Colonic mucosa (tissue), 4 donors: ENCODE measurements at regions not wholly inside any gene's neighbourhood (a gene's known extent, or its start where the extent isn't known, plus 50 kb on each side); places are given as distances from the start of the nearest gene placed in this dataset.

Experiments
- DNase-seq: peaks from one replicate; pipeline ENCODE4 v3.0.0-alpha.2; 2020
- H3K27ac ChIP-seq: fragments of 200-600 bp; one replicate; pipeline ENCODE4 v1.8.0; 2021
- H3K27me3 ChIP-seq: fragments of 200-600 bp; one replicate; pipeline ENCODE4 v1.8.0; 2021
- H3K36me3 ChIP-seq: fragments of 200-600 bp; one replicate; pipeline ENCODE4 v1.8.0; 2021
- H3K4me1 ChIP-seq: fragments of 200-600 bp; one replicate; pipeline ENCODE4 v1.8.0; 2021; ENCODE audit warnings: mild to moderate bottlenecking
- H3K4me3 ChIP-seq: fragments of 200-600 bp; one replicate; pipeline ENCODE4 v1.8.0; 2021
- H3K9ac ChIP-seq, 2 donors: one replicate each; pipeline ENCODE4 v1.7.0; 2013; ENCODE audit warnings: control low read depth in 2 of 2, low read depth in 2 of 2, low read length in 2 of 2
- H3K9me3 ChIP-seq: fragments of 200-600 bp; one replicate; pipeline ENCODE4 v1.8.0; 2021
- intact Hi-C: fragments of 100-400 bp; cut with DNase I; formaldehyde crosslinking; loops from one replicate; pipeline ENCODE4 v1.14.1; 2022
- TF ChIP-seq, protein P1 (sequence below): fragments of 200-600 bp; IDR thresholded peaks from one replicate; pipeline ENCODE4 v1.8.0; 2022; ENCODE audit warnings: antibody characterized with exemption, mild to moderate bottlenecking
- donor health status: healthy.
- donor health status: DM: no; HTN: no; CAD: no.
- donor health status: DM: no; HTN: no; CAD: no.

DNA sequence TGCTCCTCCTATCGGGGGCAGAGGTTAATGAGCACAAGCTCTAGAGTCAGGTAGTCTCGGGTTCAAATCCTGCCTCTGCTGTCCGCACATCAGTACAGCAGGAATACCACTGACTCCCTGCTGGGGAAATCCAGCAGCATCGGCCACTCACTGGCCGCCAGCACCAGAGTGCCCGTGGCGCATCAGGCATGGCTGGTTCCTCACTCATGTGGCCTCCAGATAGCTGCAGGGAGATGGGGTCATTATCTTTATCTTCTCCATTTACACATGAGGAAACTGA, 137.6 kb upstream of the COL5A1 start:
- H3K9me3 ChIP-seq = no peaks in the 10 kb centered on the region
- no peaks in the 10 kb centered on the region for H3K4me1 ChIP-seq
- H3K27ac ChIP-seq = no peak overlapping the region
- H3K36me3 ChIP-seq = no peaks in the 10 kb centered on the region
- TF ChIP-seq, protein P1, sequence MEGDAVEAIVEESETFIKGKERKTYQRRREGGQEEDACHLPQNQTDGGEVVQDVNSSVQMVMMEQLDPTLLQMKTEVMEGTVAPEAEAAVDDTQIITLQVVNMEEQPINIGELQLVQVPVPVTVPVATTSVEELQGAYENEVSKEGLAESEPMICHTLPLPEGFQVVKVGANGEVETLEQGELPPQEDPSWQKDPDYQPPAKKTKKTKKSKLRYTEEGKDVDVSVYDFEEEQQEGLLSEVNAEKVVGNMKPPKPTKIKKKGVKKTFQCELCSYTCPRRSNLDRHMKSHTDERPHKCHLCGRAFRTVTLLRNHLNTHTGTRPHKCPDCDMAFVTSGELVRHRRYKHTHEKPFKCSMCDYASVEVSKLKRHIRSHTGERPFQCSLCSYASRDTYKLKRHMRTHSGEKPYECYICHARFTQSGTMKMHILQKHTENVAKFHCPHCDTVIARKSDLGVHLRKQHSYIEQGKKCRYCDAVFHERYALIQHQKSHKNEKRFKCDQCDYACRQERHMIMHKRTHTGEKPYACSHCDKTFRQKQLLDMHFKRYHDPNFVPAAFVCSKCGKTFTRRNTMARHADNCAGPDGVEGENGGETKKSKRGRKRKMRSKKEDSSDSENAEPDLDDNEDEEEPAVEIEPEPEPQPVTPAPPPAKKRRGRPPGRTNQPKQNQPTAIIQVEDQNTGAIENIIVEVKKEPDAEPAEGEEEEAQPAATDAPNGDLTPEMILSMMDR = no peak
- intact Hi-C loops = no loop called here
- H3K9ac ChIP-seq = no peak overlapping the region
- H3K4me3 ChIP-seq = no peak overlapping the region
- no peak for DNase-seq
- H3K27me3 ChIP-seq = peaks cover 3% of the 10 kb centered on the region

DNA sequence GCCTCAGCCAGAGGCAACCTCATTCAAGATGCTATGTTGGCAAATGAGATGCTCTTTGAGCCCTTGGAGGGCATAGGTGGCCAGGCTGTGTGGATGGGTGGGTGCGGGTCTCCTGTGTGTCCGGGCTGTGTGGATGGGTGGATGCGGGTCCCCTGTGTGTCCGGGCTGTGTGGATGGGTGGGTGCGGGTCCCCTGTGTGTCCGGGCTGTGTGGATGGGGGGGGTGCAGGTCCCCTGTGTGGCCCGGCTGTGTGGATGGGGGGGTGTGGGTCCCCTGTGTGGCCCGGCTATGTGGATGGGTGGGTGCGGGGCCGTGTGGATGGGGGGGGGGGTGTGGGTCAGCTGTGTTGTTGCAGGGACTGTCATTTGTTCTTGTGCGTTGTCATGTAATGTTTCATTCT, 136.6 kb upstream of the COL5A1 start:
- Histone ChIP-seq H3K27ac (no peak overlapping the region), H3K27me3 (peaks cover 3% of the 10 kb centered on the region), H3K9me3 (no peaks in the 10 kb centered on the region), H3K4me1 (no peaks in the 10 kb centered on the region), H3K4me3 (no peak overlapping the region), H3K36me3 (no peaks in the 10 kb centered on the region), H3K9ac (no peak overlapping the region)
- DNase-seq = no peak
- TF ChIP-seq, protein P1 = no peak
- intact Hi-C loops = no loop called here

DNA sequence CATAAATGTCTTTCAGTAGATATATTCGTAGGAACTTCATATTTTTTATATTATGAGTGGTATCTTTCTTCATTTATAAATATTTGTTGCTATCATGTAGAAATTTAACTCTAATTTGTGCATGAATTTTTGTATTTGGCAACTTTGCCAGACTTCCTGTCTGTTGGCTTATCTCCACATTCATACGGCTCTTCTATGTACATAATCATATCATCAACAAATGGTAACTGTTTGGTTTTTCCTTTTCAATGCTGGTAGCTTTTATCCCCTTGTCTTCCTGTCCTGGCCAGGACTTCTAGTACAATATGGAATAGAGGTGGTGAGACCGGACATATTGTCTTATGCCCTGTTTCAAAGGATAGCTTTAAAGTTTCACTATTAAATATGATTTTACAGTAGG, 132.3 kb upstream of the COL5A1 start:
- intact Hi-C loops = no loop called here
- Histone ChIP-seq H3K4me1 (no peaks in the 10 kb centered on the region), H3K27me3 (no peaks in the 10 kb centered on the region), H3K27ac (no peak overlapping the region), H3K9me3 (no peaks in the 10 kb centered on the region), H3K36me3 (no peaks in the 10 kb centered on the region), H3K4me3 (no peak overlapping the region), H3K9ac (no peak overlapping the region)
- TF ChIP-seq, protein P1 = no peak
- no peak for DNase-seq

DNA sequence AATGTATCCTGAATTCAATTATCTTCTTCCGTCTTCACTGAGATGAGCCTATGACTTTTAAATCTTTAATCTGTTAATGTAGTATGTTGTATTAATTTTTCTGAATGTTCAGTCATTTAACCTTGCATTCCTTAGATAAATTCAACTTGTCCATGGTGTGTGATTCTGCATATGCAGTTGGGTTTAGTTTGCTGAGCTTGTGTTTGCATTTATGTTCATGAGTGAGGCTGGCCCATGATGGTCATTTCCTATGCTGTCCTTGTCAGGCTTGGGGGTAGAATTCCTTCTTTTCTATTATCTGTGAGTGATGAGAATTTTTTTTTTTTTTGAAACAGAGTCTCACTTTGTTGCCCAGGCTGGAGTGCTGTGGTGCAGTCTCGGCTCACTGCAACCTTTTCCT, 131.8 kb upstream of the COL5A1 start:
- Histone ChIP-seq H3K9me3 (no peaks in the 10 kb centered on the region), H3K9ac (no peak overlapping the region), H3K27me3 (no peaks in the 10 kb centered on the region), H3K36me3 (no peaks in the 10 kb centered on the region), H3K4me3 (no peak overlapping the region), H3K4me1 (no peaks in the 10 kb centered on the region), H3K27ac (no peak overlapping the region)
- TF ChIP-seq, protein P1 = no peak
- intact Hi-C loops = no loop called here
- DNase-seq = no peak

DNA sequence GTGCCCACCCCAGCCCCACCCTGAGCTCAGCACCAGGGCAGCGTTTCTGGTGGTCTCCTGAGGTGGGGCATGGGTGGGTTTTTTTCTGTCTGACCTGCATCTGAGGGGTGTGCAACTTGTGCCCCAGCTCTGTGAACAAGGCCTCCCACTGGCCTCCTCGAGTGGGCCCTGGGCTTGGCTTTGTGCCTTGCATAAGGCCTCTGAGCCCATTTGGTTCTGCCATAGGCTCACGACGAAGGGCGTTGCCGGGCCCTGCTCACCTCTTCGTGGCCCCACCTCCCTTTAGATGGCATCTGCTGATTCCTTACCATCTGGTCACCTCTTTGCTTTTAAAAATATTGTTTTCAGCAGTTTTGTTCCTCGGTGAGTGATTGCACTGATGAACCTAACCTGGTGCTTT, 127.1 kb upstream of the COL5A1 start:
- TF ChIP-seq, protein P1 = no peak
- Histone ChIP-seq H3K4me3 (no peak overlapping the region), H3K9me3 (no peaks in the 10 kb centered on the region), H3K27me3 (no peaks in the 10 kb centered on the region), H3K9ac (no peak overlapping the region), H3K4me1 (no peaks in the 10 kb centered on the region), H3K27ac (no peak overlapping the region), H3K36me3 (no peaks in the 10 kb centered on the region)
- intact Hi-C loops = no loop called here
- DNase-seq = no peak
